Fibroblast of the aortic adventitia (primary cell): ENCODE measurements at regions not wholly inside any gene's neighbourhood (a gene's known extent, or its start where the extent isn't known, plus 50 kb on each side); places are given as distances from the start of the nearest gene placed in this dataset.
A peak's percentile ranks its signal among the peaks of the same experiment; 100 is the strongest.

ENCODE experiments used
- DNase-seq: peaks from one replicate; pipeline ENCODE4 v3.0.0-alpha.2; 2010; ENCODE audit warnings: low read depth
- H3K4me3 ChIP-seq: 2 replicates; pipeline ENCODE4 v1.5.1; 2011; ENCODE audit warnings: low read depth, mild to moderate bottlenecking, control low read depth, low read length, moderate library complexity
- CTCF ChIP-seq: IDR thresholded peaks from 2 replicates; pipeline ENCODE4 v1.5.1; 2011; ENCODE audit warnings: mild to moderate bottlenecking, low read length, control low read depth, inconsistent platforms; ENCODE audit not compliant: insufficient read depth

GRCh38 chr2:898319-898718 is 52.3 kb upstream of the SNTG2 start:
- H3K4me3 ChIP-seq: no peak overlapping the region
- no peak for TF ChIP-seq CTCF
- DNase-seq: no peak

GRCh38 chr2:897091-897490 is 53.6 kb upstream of the SNTG2 start:
- H3K4me3 ChIP-seq: no peak overlapping the region
- DNase-seq: no peak
- TF ChIP-seq CTCF: no peak

GRCh38 chr2:893311-893710 is 57.3 kb upstream of the SNTG2 start:
- DNase-seq: no peak
- TF ChIP-seq CTCF: no peak
- H3K4me3 ChIP-seq: no peak overlapping the region

GRCh38 chr2:892892-893291 is 57.8 kb upstream of the SNTG2 start:
- DNase-seq: no peak
- H3K4me3 ChIP-seq: no peak overlapping the region
- TF ChIP-seq CTCF: no peak

- no peak overlapping the region for H3K4me3 ChIP-seq
- no peak for TF ChIP-seq CTCF
- DNase-seq: no peak
These were observed 58.2 kb upstream of the SNTG2 start for GRCh38 chr2:892401-892800.

GRCh38 chr2:891734-892133 is 58.9 kb upstream of the SNTG2 start:
- TF ChIP-seq CTCF: no peak

GRCh38 chr2:890791-891190 is 59.9 kb upstream of the SNTG2 start:
- peak; percentile 4 for DNase-seq
- TF ChIP-seq CTCF: no peak
- H3K4me3 ChIP-seq: no peak overlapping the region

More at GRCh38 chr2:891734-892133, 58.9 kb upstream of the SNTG2 start:
- H3K4me3 ChIP-seq: no peak overlapping the region
- DNase-seq: no peak
